Esophagus squamous epithelium (tissue), 5 donors: ENCODE measurements at regions not wholly inside any gene's neighbourhood (a gene's known extent, or its start where the extent isn't known, plus 50 kb on each side); places are given as distances from the start of the nearest gene placed in this dataset.

Experiments used
- DNase-seq: peaks from one replicate; lab custom pipeline; 2025; lab: John Stamatoyannopoulos, UW
- H3K27ac ChIP-seq, 4 donors: fragments of 200-600 bp; sonication (generic); one replicate each; pipeline ENCODE4 v1.5.1; 2016 to 2019; ENCODE audit warnings: mild to moderate bottlenecking in 1 of 4
- H3K27me3 ChIP-seq, 4 donors: fragments of 200-600 bp; sonication (generic); 1 replicate in 3 of 4; 2 replicates in 1 of 4; pipeline versions ENCODE4 v1.5.1 to v1.6.0; 2017 to 2021; ENCODE audit warnings: antibody characterized with exemption in 1 of 4
- H3K36me3 ChIP-seq, 3 donors: fragments of 200-600 bp; sonication (generic); one replicate each; pipeline ENCODE4 v1.5.1; 2016 to 2019
- H3K4me1 ChIP-seq, 3 donors: fragments of 200-600 bp; sonication (generic); one replicate each; pipeline ENCODE4 v1.5.1; 2017 to 2019
- H3K4me3 ChIP-seq, 4 donors: fragments of 200-600 bp; sonication (generic); 1 replicate in 3 of 4; 2 replicates in 1 of 4; pipeline ENCODE4 v1.5.1; 2016 to 2019; ENCODE audit warnings: mild to moderate bottlenecking in 2 of 4, moderate library complexity in 1 of 4
- H3K9me3 ChIP-seq, 3 donors: fragments of 200-600 bp; sonication (generic); one replicate each; pipeline ENCODE4 v1.5.1; 2016 to 2019
- POLR2A ChIP-seq, 4 donors: fragments of 450-650 bp; IDR thresholded peaks; one replicate each; pipeline ENCODE4 v1.6.1; 2017; ENCODE audit warnings: antibody characterized with exemption in 4 of 4, mild to moderate bottlenecking in 4 of 4, moderate library complexity in 3 of 4
- WGBS, 2 donors: methylation state at CpG; one replicate each; pipeline ENCODE4 v1.1.5; 2018; 5-methylcytosine and 5-hydroxymethylcytosine counted together
- intact Hi-C: fragments of 100-400 bp; cut with DNase I; formaldehyde crosslinking; loops from one replicate; pipeline ENCODE4 v1.15.0; 2022
- TF ChIP-seq, protein P1 (sequence below), 6 experiments: fragments of 450-650 bp in 4 of 6; fragments of 200-600 bp in 2 of 6; sonication (generic) in 2 of 6; IDR thresholded peaks; one replicate each; pipeline ENCODE4 v1.5.1; 2016 to 2019; ENCODE audit warnings: antibody characterized with exemption in 6 of 6, mild to moderate bottlenecking in 4 of 6, moderate library complexity in 4 of 6
- donor health status: DM: yes; HTN: yes; CAD: no.

- Histone ChIP-seq H3K9me3 (no peaks in the 10 kb centered on the region), H3K4me1 (no peaks in the 10 kb centered on the region), H3K27me3 (no peaks in the 10 kb centered on the region), H3K4me3 (no peak overlapping the region), H3K27ac (no peak overlapping the region), H3K36me3 (no peaks in the 10 kb centered on the region)
- no peak for DNase-seq
- 90 to 95% methylated on average over 9 to 10 of the region's 10 CpGs for WGBS, 2 donors
- TF ChIP-seq, protein P1, sequence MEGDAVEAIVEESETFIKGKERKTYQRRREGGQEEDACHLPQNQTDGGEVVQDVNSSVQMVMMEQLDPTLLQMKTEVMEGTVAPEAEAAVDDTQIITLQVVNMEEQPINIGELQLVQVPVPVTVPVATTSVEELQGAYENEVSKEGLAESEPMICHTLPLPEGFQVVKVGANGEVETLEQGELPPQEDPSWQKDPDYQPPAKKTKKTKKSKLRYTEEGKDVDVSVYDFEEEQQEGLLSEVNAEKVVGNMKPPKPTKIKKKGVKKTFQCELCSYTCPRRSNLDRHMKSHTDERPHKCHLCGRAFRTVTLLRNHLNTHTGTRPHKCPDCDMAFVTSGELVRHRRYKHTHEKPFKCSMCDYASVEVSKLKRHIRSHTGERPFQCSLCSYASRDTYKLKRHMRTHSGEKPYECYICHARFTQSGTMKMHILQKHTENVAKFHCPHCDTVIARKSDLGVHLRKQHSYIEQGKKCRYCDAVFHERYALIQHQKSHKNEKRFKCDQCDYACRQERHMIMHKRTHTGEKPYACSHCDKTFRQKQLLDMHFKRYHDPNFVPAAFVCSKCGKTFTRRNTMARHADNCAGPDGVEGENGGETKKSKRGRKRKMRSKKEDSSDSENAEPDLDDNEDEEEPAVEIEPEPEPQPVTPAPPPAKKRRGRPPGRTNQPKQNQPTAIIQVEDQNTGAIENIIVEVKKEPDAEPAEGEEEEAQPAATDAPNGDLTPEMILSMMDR (IDR thresholded peaks at IDR 0.05): no peak
- no peak for TF ChIP-seq POLR2A (IDR thresholded peaks at IDR 0.05)
- intact Hi-C loops: no loop called here
Observed at GRCh38 chr20:51970858-51971257, 168.5 kb upstream of the SALL4 start.

GRCh38 chr20:51969191-51969590 lies 166.9 kb upstream of the SALL4 start:
- Histone ChIP-seq H3K4me1 (no peaks in the 10 kb centered on the region), H3K27me3 (no peaks in the 10 kb centered on the region), H3K27ac (no peak overlapping the region), H3K4me3 (no peak overlapping the region), H3K9me3 (no peaks in the 10 kb centered on the region), H3K36me3 (no peaks in the 10 kb centered on the region)
- no peak for DNase-seq
- 75 to 77% methylated on average over 5 of the region's 5 CpGs for WGBS, 2 donors
- TF ChIP-seq POLR2A (IDR thresholded peaks at IDR 0.05): no peak
- TF ChIP-seq, protein P1 (IDR thresholded peaks at IDR 0.05): no peak
- intact Hi-C loops: no loop called here

GRCh38 chr20:51968151-51968550 lies 165.8 kb upstream of the SALL4 start:
- intact Hi-C loops: no loop called here
- TF ChIP-seq, protein P1 (IDR thresholded peaks at IDR 0.05): no peak
- TF ChIP-seq POLR2A (IDR thresholded peaks at IDR 0.05): no peak
- no peak overlapping the region for H3K4me3 ChIP-seq
- 85 to 92% methylated on average over 4 of the region's 4 CpGs for WGBS, 2 donors
- no peaks in the 10 kb centered on the region for H3K27me3 ChIP-seq
- DNase-seq: no peak
- no peaks in the 10 kb centered on the region for H3K4me1 ChIP-seq
- no peaks in the 10 kb centered on the region for H3K9me3 ChIP-seq
- H3K36me3 ChIP-seq: no peaks in the 10 kb centered on the region
- H3K27ac ChIP-seq: no peak overlapping the region

DNA sequence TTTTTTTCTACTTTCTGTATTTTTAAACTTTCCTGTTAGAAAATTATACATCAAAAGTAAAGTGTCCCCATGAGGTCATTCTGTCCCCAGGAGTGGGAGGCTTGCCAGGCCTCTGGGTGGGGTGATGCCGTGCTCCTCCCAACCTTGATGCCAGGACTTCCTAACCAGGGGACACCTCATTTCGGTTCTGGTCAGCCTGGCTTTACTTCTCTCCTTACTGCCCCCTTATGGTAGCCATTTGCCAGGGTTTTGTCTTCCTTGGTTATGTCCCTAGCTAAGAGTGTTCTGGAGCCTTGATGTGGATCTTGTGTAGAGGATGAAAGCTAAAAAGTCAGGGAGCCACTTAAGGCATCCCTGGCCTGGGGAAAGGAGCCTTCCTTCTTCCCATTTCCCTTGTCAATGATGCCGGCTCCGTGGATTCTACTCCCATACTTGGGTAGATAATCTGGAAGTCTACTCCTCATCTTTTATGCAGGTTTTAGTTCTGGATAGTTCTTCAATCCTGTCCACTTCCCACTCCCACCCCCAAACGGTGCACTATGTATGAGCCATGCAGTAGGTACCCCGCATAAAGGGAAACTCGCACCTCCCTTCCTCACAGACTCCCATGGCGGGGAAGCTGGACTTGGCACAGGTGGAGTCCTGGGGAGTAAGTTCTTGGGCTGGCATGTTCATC lies 164.1 kb upstream of the SALL4 start:
- no peaks in the 10 kb centered on the region for H3K27me3 ChIP-seq
- no peak overlapping the region for H3K4me3 ChIP-seq
- H3K36me3 ChIP-seq: no peaks in the 10 kb centered on the region
- no peaks in the 10 kb centered on the region for H3K4me1 ChIP-seq
- H3K9me3 ChIP-seq: no peaks in the 10 kb centered on the region
- H3K27ac ChIP-seq: no peak overlapping the region
- TF ChIP-seq, protein P1 (IDR thresholded peaks at IDR 0.05): peak in 4 of 6 experiments; percentile 42 to 54 (median 46)
- TF ChIP-seq POLR2A (IDR thresholded peaks at IDR 0.05): no peak
- 5 to 44% methylated on average over 5 to 6 of the region's 8 CpGs for WGBS, 2 donors
- intact Hi-C loops: no loop called here
- no peak for DNase-seq

- intact Hi-C loops: no loop called here
- no peaks in the 10 kb centered on the region for H3K27me3 ChIP-seq
- no peak for TF ChIP-seq POLR2A (IDR thresholded peaks at IDR 0.05)
- TF ChIP-seq, protein P1 (IDR thresholded peaks at IDR 0.05): no peak
Observed at GRCh38 chr20:51961964-51962761, 159.8 kb upstream of the SALL4 start.

More at GRCh38 chr20:51961964-51962761, 159.8 kb upstream of the SALL4 start:
- DNase-seq: no peak
- no peaks in the 10 kb centered on the region for H3K36me3 ChIP-seq
- no peaks in the 10 kb centered on the region for H3K9me3 ChIP-seq
- H3K4me1 ChIP-seq: no peaks in the 10 kb centered on the region
- H3K4me3 ChIP-seq: peak overlapping the region in 1 of 4 donors; percentile 30
- 50 to 66% methylated on average over 11 of the region's 11 CpGs for WGBS, 2 donors
- H3K27ac ChIP-seq: no peak overlapping the region
